Karpas-422 (cell line): ENCODE measurements at regions not wholly inside any gene's neighbourhood (a gene's known extent, or its start where the extent isn't known, plus 50 kb on each side); places are given as distances from the start of the nearest gene placed in this dataset.
"Not testable (repeated sequence)": the region's sequence is repeated elsewhere in the genome, so short reads cannot be mapped to it uniquely, and the experiment has no call there.

ENCODE experiments used
- DNase-seq: peaks from one replicate; pipeline ENCODE4 v3.0.0-alpha.2; 2015
- H2AFZ ChIP-seq: fragments of 200-600 bp; sonication (generic); 2 replicates; pipeline ENCODE4 v1.6.1; 2014; ENCODE audit warnings: antibody characterized with exemption, low read length, mixed read lengths
- H3K27ac ChIP-seq: fragments of 200-600 bp; sonication (generic); 2 replicates; pipeline ENCODE4 v1.5.1; 2014; ENCODE audit warnings: mild to moderate bottlenecking, low read length, moderate library complexity
- H3K27me3 ChIP-seq: fragments of 200-600 bp; sonication (generic); 2 replicates; pipeline ENCODE4 v1.6.1; 2014; ENCODE audit warnings: low read length, mixed read lengths
- H3K36me3 ChIP-seq: fragments of 200-600 bp; sonication (generic); 2 replicates; pipeline ENCODE4 v1.6.1; 2014; ENCODE audit warnings: low read length, mixed read lengths; ENCODE audit not compliant: insufficient read depth
- H3K4me1 ChIP-seq: fragments of 200-600 bp; sonication (generic); 2 replicates; pipeline ENCODE4 v1.6.1; 2014; ENCODE audit warnings: mild to moderate bottlenecking, low read length, mixed read lengths
- H3K4me2 ChIP-seq: fragments of 200-600 bp; sonication (generic); 2 replicates; pipeline ENCODE4 v1.6.1; 2014; ENCODE audit warnings: low read length, low read depth, mild to moderate bottlenecking; ENCODE audit not compliant: poor library complexity, severe bottlenecking
- H3K4me3 ChIP-seq: fragments of 200-600 bp; sonication (generic); 2 replicates; pipeline ENCODE4 v1.5.1; 2014; ENCODE audit warnings: mild to moderate bottlenecking, antibody characterized with exemption, low read length, mixed read lengths
- H3K79me2 ChIP-seq: fragments of 200-600 bp; sonication (generic); 2 replicates; pipeline ENCODE4 v1.6.1; 2014; ENCODE audit warnings: mild to moderate bottlenecking, low read length, mixed read lengths
- H3K9ac ChIP-seq: fragments of 200-600 bp; sonication (generic); 2 replicates; pipeline ENCODE4 v1.6.0; 2014; ENCODE audit warnings: low read length
- H3K9me2 ChIP-seq: fragments of 200-600 bp; sonication (generic), shearing (Covaris generic); replicated peaks from 2 replicates; pipeline ENCODE4 v1.6.0; 2014; ENCODE audit warnings: mild to moderate bottlenecking, low read length, moderate library complexity; ENCODE audit not compliant: insufficient read depth
- H3K9me3 ChIP-seq: fragments of 300-700, 200-600 bp; sonication (generic); 2 replicates; pipeline ENCODE4 v1.6.1; 2014; ENCODE audit warnings: low read length, mixed read lengths
- H4K20me1 ChIP-seq: fragments of 200-600 bp; sonication (generic); 2 replicates; pipeline ENCODE4 v1.6.1; 2014; ENCODE audit warnings: mild to moderate bottlenecking, antibody characterized with exemption, low read length, low read depth; ENCODE audit not compliant: insufficient read depth

GRCh38 chr19:28142258-28142657, 1070.7 kb downstream of the UQCRFS1 start:
- no peak for DNase-seq
- Histone ChIP-seq H3K36me3 (no peaks in the 10 kb centered on the region), H3K4me2 (no peak overlapping the region), H3K79me2 (no peaks in the 10 kb centered on the region), H3K9ac (no peak overlapping the region), H3K4me1 (no peaks in the 10 kb centered on the region), H4K20me1 (no peaks in the 10 kb centered on the region), H3K9me2 (no peaks in the 10 kb centered on the region), H3K9me3 (no peaks in the 10 kb centered on the region), H3K27me3 (no peaks in the 10 kb centered on the region), H2AFZ (no peak overlapping the region), H3K27ac (no peak overlapping the region), H3K4me3 (no peak overlapping the region)

- Histone ChIP-seq H3K4me2 (no peak overlapping the region), H3K9me3 (no peaks in the 10 kb centered on the region), H4K20me1 (no peaks in the 10 kb centered on the region), H3K9me2 (no peaks in the 10 kb centered on the region), H3K4me1 (no peaks in the 10 kb centered on the region), H2AFZ (no peak overlapping the region), H3K79me2 (no peaks in the 10 kb centered on the region), H3K9ac (no peak overlapping the region), H3K36me3 (no peaks in the 10 kb centered on the region), H3K27me3 (no peaks in the 10 kb centered on the region), H3K27ac (no peak overlapping the region), H3K4me3 (no peak overlapping the region)
- no peak for DNase-seq
Observed at GRCh38 chr19:28140201-28140600, 1072.8 kb downstream of the UQCRFS1 start.

DNA sequence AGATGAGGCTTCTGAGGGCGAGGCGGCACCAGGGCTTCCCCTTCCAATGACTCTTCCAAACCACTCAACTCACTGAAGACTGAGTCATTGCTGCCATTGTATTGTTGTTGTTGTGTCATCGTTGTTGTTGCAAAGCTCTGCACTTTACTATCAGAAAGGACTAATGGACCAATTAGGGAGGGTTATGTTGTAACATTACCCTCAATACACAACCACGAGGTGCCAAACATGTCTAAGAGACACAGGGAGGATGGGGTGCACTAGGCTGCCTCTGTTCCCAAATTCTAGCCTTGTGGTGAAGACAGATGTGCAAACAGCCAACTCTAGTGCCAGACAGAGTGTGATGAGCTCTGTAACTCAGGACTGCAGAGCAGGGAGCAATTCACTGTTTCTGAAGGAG, 1075.2 kb downstream of the UQCRFS1 start:
- no peaks in the 10 kb centered on the region for H3K36me3 ChIP-seq
- H3K27me3 ChIP-seq, result no peaks in the 10 kb centered on the region
- H3K4me1 ChIP-seq, result no peaks in the 10 kb centered on the region
- H3K4me2 ChIP-seq, result no peak overlapping the region
- no peaks in the 10 kb centered on the region for H4K20me1 ChIP-seq
- H3K9me3 ChIP-seq, result no peaks in the 10 kb centered on the region
- H3K9ac ChIP-seq, result no peak overlapping the region
- no peak overlapping the region for H3K27ac ChIP-seq
- DNase-seq, result no peak
- no peak overlapping the region for H3K4me3 ChIP-seq
- no peak overlapping the region for H2AFZ ChIP-seq
- no peaks in the 10 kb centered on the region for H3K79me2 ChIP-seq
- H3K9me2 ChIP-seq, result no peaks in the 10 kb centered on the region

- no peaks in the 10 kb centered on the region for H3K9me3 ChIP-seq
- H3K27me3 ChIP-seq, result no peaks in the 10 kb centered on the region
- H3K4me2 ChIP-seq, result no peak overlapping the region
- no peaks in the 10 kb centered on the region for H3K79me2 ChIP-seq
- DNase-seq, result no peak
- H3K4me3 ChIP-seq, result no peak overlapping the region
- H4K20me1 ChIP-seq, result no peaks in the 10 kb centered on the region
- no peak overlapping the region for H2AFZ ChIP-seq
- no peak overlapping the region for H3K9ac ChIP-seq
- H3K9me2 ChIP-seq, result no peaks in the 10 kb centered on the region
- no peaks in the 10 kb centered on the region for H3K4me1 ChIP-seq
- no peaks in the 10 kb centered on the region for H3K36me3 ChIP-seq
- no peak overlapping the region for H3K27ac ChIP-seq
Observed at GRCh38 chr19:28136796-28137195, 1076.2 kb downstream of the UQCRFS1 start.

DNA sequence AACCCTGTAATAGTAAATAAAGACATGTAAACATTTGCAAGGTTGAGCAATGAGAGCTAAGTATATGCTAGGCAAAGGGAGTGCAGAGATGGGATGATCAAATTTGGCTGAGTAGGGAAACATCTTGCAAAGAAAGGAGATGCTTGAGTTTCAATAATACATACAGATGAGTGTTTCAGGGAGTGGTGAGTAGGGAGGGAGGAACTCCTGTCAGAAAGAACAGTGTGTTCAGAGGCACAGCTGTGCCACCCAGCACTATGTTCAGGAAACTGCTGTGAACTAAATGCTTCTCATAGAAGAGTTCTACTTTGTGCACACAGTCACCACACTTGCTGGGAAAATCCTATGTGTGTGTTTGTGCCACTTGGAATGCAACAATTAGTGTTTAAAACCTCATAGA, 1077.1 kb downstream of the UQCRFS1 start:
- H3K79me2 ChIP-seq, result no peaks in the 10 kb centered on the region
- no peaks in the 10 kb centered on the region for H3K27me3 ChIP-seq
- no peaks in the 10 kb centered on the region for H3K36me3 ChIP-seq
- no peak overlapping the region for H2AFZ ChIP-seq
- H3K4me3 ChIP-seq, result no peak overlapping the region
- no peaks in the 10 kb centered on the region for H3K4me1 ChIP-seq
- H3K4me2 ChIP-seq, result no peak overlapping the region
- no peak for DNase-seq
- no peak overlapping the region for H3K27ac ChIP-seq
- H4K20me1 ChIP-seq, result no peaks in the 10 kb centered on the region
- H3K9me2 ChIP-seq, result no peaks in the 10 kb centered on the region
- H3K9ac ChIP-seq, result no peak overlapping the region
- no peaks in the 10 kb centered on the region for H3K9me3 ChIP-seq

- H3K27ac ChIP-seq, result no peak overlapping the region
- H3K9me3 ChIP-seq, result no peaks in the 10 kb centered on the region
- H3K9me2 ChIP-seq, result no peaks in the 10 kb centered on the region
- H3K4me1 ChIP-seq, result no peaks in the 10 kb centered on the region
- no peak overlapping the region for H2AFZ ChIP-seq
- H3K79me2 ChIP-seq, result no peaks in the 10 kb centered on the region
- no peaks in the 10 kb centered on the region for H4K20me1 ChIP-seq
- DNase-seq, result no peak
- H3K9ac ChIP-seq, result no peak overlapping the region
- no peak overlapping the region for H3K4me2 ChIP-seq
- no peak overlapping the region for H3K4me3 ChIP-seq
- H3K27me3 ChIP-seq, result no peaks in the 10 kb centered on the region
- no peaks in the 10 kb centered on the region for H3K36me3 ChIP-seq
Observed at GRCh38 chr19:28134311-28134710, 1078.6 kb downstream of the UQCRFS1 start.

GRCh38 chr19:28130881-28131280, 1082.1 kb downstream of the UQCRFS1 start:
- not testable (repeated sequence) for H3K27me3 ChIP-seq, H3K9me3 ChIP-seq, H3K36me3 ChIP-seq, H3K9ac ChIP-seq, H3K4me1 ChIP-seq, H4K20me1 ChIP-seq, DNase-seq, H3K79me2 ChIP-seq, H3K4me3 ChIP-seq, H3K4me2 ChIP-seq, H3K9me2 ChIP-seq, H3K27ac ChIP-seq, H2AFZ ChIP-seq

DNA sequence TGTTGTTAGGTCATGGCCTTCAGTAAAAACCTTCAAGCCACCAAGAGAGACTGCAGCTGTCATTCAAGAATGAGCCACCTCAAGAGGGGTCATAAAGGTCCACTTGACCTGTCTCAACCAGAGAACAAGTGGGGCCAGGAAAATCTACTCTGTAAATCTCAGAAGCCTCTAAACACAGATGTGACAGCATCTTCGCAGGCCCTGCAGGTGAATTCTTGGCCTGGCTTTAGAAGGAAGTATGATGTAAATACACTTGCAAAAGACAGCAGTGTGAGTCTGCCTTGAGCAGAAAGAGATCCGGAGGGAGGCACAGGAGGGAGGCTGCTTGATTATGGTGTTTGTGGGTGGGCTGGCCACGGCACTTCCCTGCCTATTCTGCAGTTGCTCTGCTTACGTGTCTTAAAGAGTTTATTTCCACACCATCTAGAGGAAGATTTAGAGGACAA, 1082.9 kb downstream of the UQCRFS1 start:
- Histone ChIP-seq H3K79me2 (no peaks in the 10 kb centered on the region), H2AFZ (no peak overlapping the region), H4K20me1 (no peaks in the 10 kb centered on the region), H3K27me3 (no peaks in the 10 kb centered on the region), H3K4me2 (no peak overlapping the region), H3K4me1 (no peaks in the 10 kb centered on the region), H3K9me2 (no peaks in the 10 kb centered on the region), H3K27ac (no peak overlapping the region), H3K4me3 (no peak overlapping the region), H3K9me3 (no peaks in the 10 kb centered on the region), H3K36me3 (no peaks in the 10 kb centered on the region), H3K9ac (no peak overlapping the region)
- no peak for DNase-seq

- no peaks in the 10 kb centered on the region for H3K4me1 ChIP-seq
Observed at GRCh38 chr19:28128341-28128740, 1084.6 kb downstream of the UQCRFS1 start.

More at GRCh38 chr19:28128341-28128740, 1084.6 kb downstream of the UQCRFS1 start:
- no peak overlapping the region for H3K27ac ChIP-seq
- H3K9ac ChIP-seq, result no peak overlapping the region
- no peak overlapping the region for H3K4me3 ChIP-seq
- H3K36me3 ChIP-seq, result no peaks in the 10 kb centered on the region
- no peaks in the 10 kb centered on the region for H3K27me3 ChIP-seq
- no peaks in the 10 kb centered on the region for H3K79me2 ChIP-seq
- H2AFZ ChIP-seq, result no peak overlapping the region
- no peak for DNase-seq
- H4K20me1 ChIP-seq, result no peaks in the 10 kb centered on the region
- no peaks in the 10 kb centered on the region for H3K9me3 ChIP-seq
- no peak overlapping the region for H3K4me2 ChIP-seq
- H3K9me2 ChIP-seq, result no peaks in the 10 kb centered on the region
